ENCODE measurements at regions not wholly inside any gene's neighbourhood (a gene's known extent, or its start where the extent isn't known, plus 50 kb on each side); places are given as distances from the start of the nearest gene placed in this dataset.
"Not testable (repeated sequence)": the region's sequence is repeated elsewhere in the genome, so short reads cannot be mapped to it uniquely, and the experiment has no call there.

DNA sequence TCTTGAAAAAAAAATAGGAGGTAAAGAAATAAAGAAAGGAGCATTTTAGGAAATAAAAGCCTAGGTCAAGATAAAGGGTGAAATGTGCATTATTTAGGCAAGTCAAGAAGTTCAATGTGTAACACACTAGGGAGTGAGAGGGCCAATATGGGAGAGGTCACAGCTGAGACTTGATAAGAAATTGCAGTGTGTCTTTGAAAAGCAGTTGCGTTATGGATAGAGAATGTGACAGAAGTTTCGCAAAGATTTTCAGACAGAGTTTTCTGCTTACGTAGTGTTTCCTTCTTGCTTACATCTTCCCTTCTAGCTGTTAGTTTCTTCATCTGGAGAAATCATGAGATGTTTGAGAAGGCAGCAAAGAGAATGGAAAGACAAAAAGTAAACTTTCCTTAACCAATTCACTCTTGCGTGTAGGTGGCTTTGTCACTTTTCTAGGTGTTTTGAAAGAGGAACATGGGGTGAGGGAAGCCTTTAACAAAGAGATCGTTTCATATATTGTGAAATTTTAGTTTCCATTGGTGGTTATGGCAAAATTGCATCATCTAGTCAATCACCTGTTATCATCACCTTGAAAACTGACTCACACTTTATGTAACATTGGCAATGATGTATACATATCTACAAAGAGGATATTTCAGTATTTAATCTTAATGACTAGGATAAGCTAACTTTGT, 975.5 kb downstream of the OLFM4 start:
- no peak overlapping the region for H3K4me3 Mint-ChIP-seq
- peaks cover 3% of the 10 kb centered on the region for H3K9me3 Mint-ChIP-seq
- no peak for ATAC-seq
- H3K27ac Mint-ChIP-seq = no peak overlapping the region
- no peak for DNase-seq (ENCODE audit: low spot score)
- H3K4me1 Mint-ChIP-seq (ENCODE audit: low read depth in 2 of 2) = no peaks in the 10 kb centered on the region
- no peaks in the 10 kb centered on the region for H3K27me3 Mint-ChIP-seq
- peaks cover 4% of the 10 kb centered on the region for H3K36me3 Mint-ChIP-seq

GRCh38 chr13:54016542-54016941, 987.9 kb downstream of the OLFM4 start:
- H3K9me3 Mint-ChIP-seq = peaks cover 14% of the 10 kb centered on the region
- DNase-seq (ENCODE audit: low spot score) (no peak), ATAC-seq (no peak)
- H3K27ac Mint-ChIP-seq = no peak overlapping the region
- no peaks in the 10 kb centered on the region for H3K4me1 Mint-ChIP-seq (ENCODE audit: low read depth in 2 of 2)
- H3K4me3 Mint-ChIP-seq = no peak overlapping the region
- H3K36me3 Mint-ChIP-seq = peaks cover 3% of the 10 kb centered on the region
- no peaks in the 10 kb centered on the region for H3K27me3 Mint-ChIP-seq

GRCh38 chr13:54018485-54018884, 989.9 kb downstream of the OLFM4 start:
- ATAC-seq (no peak), DNase-seq (ENCODE audit: low spot score) (no peak)
- Mint-ChIP-seq H3K4me1 (ENCODE audit: low read depth in 2 of 2) (no peaks in the 10 kb centered on the region), H3K27me3 (no peaks in the 10 kb centered on the region), H3K4me3 (no peak overlapping the region), H3K9me3 (peaks cover 11% of the 10 kb centered on the region), H3K27ac (no peak overlapping the region), H3K36me3 (peaks cover 9% of the 10 kb centered on the region)

GRCh38 chr13:54029226-54029625, 1000.6 kb downstream of the OLFM4 start:
- Mint-ChIP-seq H3K27ac (no peak overlapping the region), H3K4me3 (no peak overlapping the region), H3K9me3 (peaks cover 20% of the 10 kb centered on the region), H3K27me3 (no peaks in the 10 kb centered on the region), H3K4me1 (ENCODE audit: low read depth in 2 of 2) (no peaks in the 10 kb centered on the region), H3K36me3 (peaks cover 11% of the 10 kb centered on the region)
- ATAC-seq (no peak), DNase-seq (ENCODE audit: low spot score) (no peak)

- H3K4me1 Mint-ChIP-seq (ENCODE audit: low read depth in 2 of 2) = no peaks in the 10 kb centered on the region
- ATAC-seq = no peak
- H3K36me3 Mint-ChIP-seq = peaks cover 7% of the 10 kb centered on the region
- no peak overlapping the region for H3K4me3 Mint-ChIP-seq
- no peak overlapping the region for H3K27ac Mint-ChIP-seq
- no peaks in the 10 kb centered on the region for H3K27me3 Mint-ChIP-seq
- DNase-seq (ENCODE audit: low spot score) = no peak
- peaks cover 20% of the 10 kb centered on the region for H3K9me3 Mint-ChIP-seq
These were observed 1001.1 kb downstream of the OLFM4 start for GRCh38 chr13:54029720-54030119.

GRCh38 chr13:54033323-54033861, 1004.8 kb downstream of the OLFM4 start:
- H3K4me3 Mint-ChIP-seq = no peak overlapping the region
- peaks cover 15% of the 10 kb centered on the region for H3K9me3 Mint-ChIP-seq
- ATAC-seq (no peak), DNase-seq (ENCODE audit: low spot score) (no peak)
- no peaks in the 10 kb centered on the region for H3K4me1 Mint-ChIP-seq (ENCODE audit: low read depth in 2 of 2)
- no peak overlapping the region for H3K27ac Mint-ChIP-seq
- no peaks in the 10 kb centered on the region for H3K27me3 Mint-ChIP-seq
- no peaks in the 10 kb centered on the region for H3K36me3 Mint-ChIP-seq

DNA sequence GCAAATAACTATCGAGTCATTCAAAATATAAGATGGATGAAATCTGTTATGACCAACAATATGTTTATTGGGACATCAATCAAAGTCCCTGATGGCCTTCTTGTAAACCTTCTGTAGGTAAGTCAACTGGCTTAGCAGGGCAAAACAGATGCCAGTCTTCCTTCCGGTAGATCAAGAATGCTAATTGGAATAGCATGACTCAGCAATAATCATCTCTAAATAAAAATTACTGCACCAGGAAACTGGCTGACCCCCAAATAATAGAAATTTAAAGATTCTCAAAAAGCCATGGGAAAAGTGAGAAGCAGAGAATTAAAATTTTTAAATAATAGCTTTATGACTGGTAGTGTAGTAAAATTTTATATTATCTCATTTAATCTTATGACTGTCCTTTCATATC, 1005.4 kb downstream of the OLFM4 start:
- Mint-ChIP-seq H3K4me3 (no peak overlapping the region), H3K27me3 (no peaks in the 10 kb centered on the region), H3K4me1 (ENCODE audit: low read depth in 2 of 2) (no peaks in the 10 kb centered on the region), H3K9me3 (peaks cover 19% of the 10 kb centered on the region), H3K27ac (no peak overlapping the region), H3K36me3 (no peaks in the 10 kb centered on the region)
- DNase-seq (ENCODE audit: low spot score) (no peak), ATAC-seq (no peak)

DNA sequence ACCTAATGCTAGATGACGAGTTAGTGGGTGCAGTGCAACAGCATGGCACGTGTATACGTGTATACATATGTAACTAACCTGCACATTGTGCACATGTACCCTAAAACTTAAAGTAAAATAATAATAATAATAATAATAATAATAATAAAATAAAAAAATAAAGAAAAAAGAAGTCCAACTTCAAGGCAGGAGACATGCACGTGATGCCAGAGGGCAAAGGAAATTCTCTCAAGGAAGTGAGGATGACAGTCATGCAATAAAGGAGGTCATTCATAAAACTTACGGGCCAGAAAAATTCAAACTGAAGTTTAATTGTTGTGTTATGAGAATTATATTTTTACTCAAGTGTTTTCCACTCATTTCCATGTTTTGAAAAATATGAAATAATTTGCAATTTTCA, 1028.8 kb downstream of the OLFM4 start:
- not testable (repeated sequence) for H3K9me3 Mint-ChIP-seq; H3K27ac Mint-ChIP-seq; H3K27me3 Mint-ChIP-seq; H3K36me3 Mint-ChIP-seq; DNase-seq (ENCODE audit: low spot score); ATAC-seq; H3K4me3 Mint-ChIP-seq; H3K4me1 Mint-ChIP-seq (ENCODE audit: low read depth in 2 of 2)

- DNase-seq (ENCODE audit: low spot score); H3K27ac Mint-ChIP-seq; H3K4me1 Mint-ChIP-seq (ENCODE audit: low read depth in 2 of 2); H3K4me3 Mint-ChIP-seq; ATAC-seq; H3K36me3 Mint-ChIP-seq; H3K27me3 Mint-ChIP-seq: not testable (repeated sequence)
- H3K9me3 Mint-ChIP-seq = peaks cover 22% of the 10 kb centered on the region
These were observed 1041.3 kb downstream of the OLFM4 start for GRCh38 chr13:54069958-54070357.

GRCh38 chr13:54077569-54077968, 1049.0 kb downstream of the OLFM4 start:
- H3K4me3 Mint-ChIP-seq = no peak overlapping the region
- no peak for DNase-seq (ENCODE audit: low spot score)
- H3K36me3 Mint-ChIP-seq = no peaks in the 10 kb centered on the region
- H3K27ac Mint-ChIP-seq = no peak overlapping the region
- no peak for ATAC-seq
- H3K4me1 Mint-ChIP-seq (ENCODE audit: low read depth in 2 of 2) = no peaks in the 10 kb centered on the region
- no peaks in the 10 kb centered on the region for H3K27me3 Mint-ChIP-seq
- H3K9me3 Mint-ChIP-seq = peaks cover 9% of the 10 kb centered on the region

- no peaks in the 10 kb centered on the region for H3K27me3 Mint-ChIP-seq
- no peaks in the 10 kb centered on the region for H3K36me3 Mint-ChIP-seq
- H3K27ac Mint-ChIP-seq = no peak overlapping the region
- ATAC-seq (no peak), DNase-seq (ENCODE audit: low spot score) (no peak)
- H3K4me1 Mint-ChIP-seq (ENCODE audit: low read depth in 2 of 2) = no peaks in the 10 kb centered on the region
- no peak overlapping the region for H3K4me3 Mint-ChIP-seq
- peaks cover 9% of the 10 kb centered on the region for H3K9me3 Mint-ChIP-seq
These were observed 1049.8 kb downstream of the OLFM4 start for GRCh38 chr13:54078271-54078870.

GRCh38 chr13:54082309-54082708, 1053.7 kb downstream of the OLFM4 start:
- H3K27ac Mint-ChIP-seq; DNase-seq (ENCODE audit: low spot score); H3K4me3 Mint-ChIP-seq; ATAC-seq; H3K36me3 Mint-ChIP-seq; H3K27me3 Mint-ChIP-seq; H3K4me1 Mint-ChIP-seq (ENCODE audit: low read depth in 2 of 2): not testable (repeated sequence)
- H3K9me3 Mint-ChIP-seq = peaks cover 15% of the 10 kb centered on the region

DNA sequence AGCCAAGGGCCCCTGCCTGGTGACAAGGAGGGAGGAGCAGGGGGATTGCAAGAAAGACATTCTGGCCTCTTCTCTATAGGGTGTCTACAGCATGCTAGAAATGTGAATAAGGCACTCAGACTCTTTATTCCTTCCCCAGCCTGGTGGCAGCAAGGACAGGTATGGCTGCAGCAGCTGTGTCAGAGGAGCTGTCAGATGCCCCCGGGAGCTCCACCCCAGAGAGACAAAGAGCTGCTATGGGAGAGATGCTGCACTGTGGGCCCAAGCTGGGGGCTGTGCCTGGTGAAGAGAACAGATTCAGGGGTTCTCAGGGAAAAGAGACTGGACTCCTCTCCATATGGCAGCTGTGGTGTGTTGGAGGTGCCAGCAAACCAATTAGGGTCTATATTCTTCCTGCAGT, 1063.3 kb downstream of the OLFM4 start:
- Mint-ChIP-seq H3K9me3 (peaks cover 27% of the 10 kb centered on the region), H3K27ac (no peak overlapping the region), H3K4me3 (no peak overlapping the region), H3K4me1 (ENCODE audit: low read depth in 2 of 2) (no peaks in the 10 kb centered on the region), H3K27me3 (no peaks in the 10 kb centered on the region), H3K36me3 (peaks cover 6% of the 10 kb centered on the region)
- DNase-seq (ENCODE audit: low spot score) = no peak
- ATAC-seq = no peak

- peaks cover 27% of the 10 kb centered on the region for H3K9me3 Mint-ChIP-seq
- no peak overlapping the region for H3K4me3 Mint-ChIP-seq
- H3K27ac Mint-ChIP-seq = no peak overlapping the region
- ATAC-seq = no peak
- H3K36me3 Mint-ChIP-seq = peaks cover 6% of the 10 kb centered on the region
- H3K4me1 Mint-ChIP-seq (ENCODE audit: low read depth in 2 of 2) = no peaks in the 10 kb centered on the region
- no peak for DNase-seq (ENCODE audit: low spot score)
- H3K27me3 Mint-ChIP-seq = no peaks in the 10 kb centered on the region
These were observed 1064.1 kb downstream of the OLFM4 start for GRCh38 chr13:54092686-54093085.

Measured in natural killer cell treated with Interleukin-12 subunit alpha and Interleukin-12 subunit beta and Interleukin-15 and Interleukin-18, amount 100 ng/mL, for 72 hours (primary cell).